T-cell (primary cell): ENCODE measurements at regions not wholly inside any gene's neighbourhood (a gene's known extent, or its start where the extent isn't known, plus 50 kb on each side); places are given as distances from the start of the nearest gene placed in this dataset.

ENCODE experiments used
- ATAC-seq, 4 experiments: fragments of 200-7000 bp in 3 of 4; fragments of 150-1000 bp in 1 of 4; cut with Tn5 transposase; replicated peaks in 1 of 4; 1 replicate in 3 of 4; 2 replicates in 1 of 4; pipeline ENCODE4 v1.10.0; 2021; ENCODE audit warnings: moderate library complexity in 3 of 4, mild to moderate bottlenecking in 2 of 4, moderate number of reproducible peaks in 1 of 4
- CTCF ChIA-PET, 2 donors: fragments of 300-600 bp; sonication (Branson Sonifier 250); formaldehyde crosslinking; loops; one replicate each; lab custom pipeline; 2022; ENCODE audit warnings: antibody characterized with exemption in 2 of 2; lab: Charles Lee
- POLR2A ChIA-PET, 2 donors: fragments of 300-600 bp; sonication (Branson Sonifier 250); formaldehyde crosslinking; loops; one replicate each; lab custom pipeline; 2022; ENCODE audit warnings: antibody characterized with exemption in 2 of 2; lab: Charles Lee
- DNase-seq, 35 experiments: peaks; one replicate each; pipeline versions ENCODE4 v3.0.0 to v3.0.0-alpha.2; 2013 to 2023
- H3K27ac ChIP-seq: one replicate; pipeline ENCODE4 v1.5.1; 2013; ENCODE audit warnings: low read length
- H3K27me3 ChIP-seq, 2 experiments: replicated peaks in 1 of 2; 1 replicate in 1 of 2; 2 replicates in 1 of 2; pipeline versions ENCODE4 v1.6.1 to v1.7.0; 2013; ENCODE audit warnings: low read length in 1 of 2, mixed read lengths in 1 of 2; ENCODE audit not compliant: control insufficient read depth in 2 of 2, insufficient read depth in 2 of 2; ENCODE audit errors: extremely low read depth in 1 of 2
- H3K36me3 ChIP-seq, 2 donors: 1 replicate in 1 of 2; 2 replicates in 1 of 2; pipeline versions ENCODE4 v1.6.1 to v1.7.0; 2013; ENCODE audit warnings: low read length in 1 of 2; ENCODE audit not compliant: control insufficient read depth in 2 of 2, insufficient read depth in 1 of 2; ENCODE audit errors: extremely low read depth in 1 of 2
- H3K4me1 ChIP-seq, 2 experiments: 1 replicate in 1 of 2; 2 replicates in 1 of 2; pipeline versions ENCODE4 v1.6.1 to v1.7.0; 2013; ENCODE audit warnings: low read length in 2 of 2, mixed read lengths in 1 of 2; ENCODE audit not compliant: insufficient read depth in 2 of 2, control insufficient read depth in 1 of 2; ENCODE audit errors: extremely low read depth in 1 of 2
- H3K4me3 ChIP-seq, 2 donors: 1 replicate in 1 of 2; 2 replicates in 1 of 2; pipeline versions ENCODE4 v1.5.1 to v1.7.0; 2013; ENCODE audit warnings: mild to moderate bottlenecking in 2 of 2, low read length in 1 of 2, moderate library complexity in 1 of 2; ENCODE audit not compliant: control insufficient read depth in 1 of 2; ENCODE audit errors: extremely low read depth in 1 of 2
- H3K9me3 ChIP-seq: 2 replicates; pipeline ENCODE4 v1.7.0; 2013
- H3K27ac Mint-ChIP-seq, 2 donors: one replicate each; pipeline ENCODE4 v1.8.0; 2020 to 2021; ENCODE audit warnings: mild to moderate bottlenecking in 2 of 2, mixed read lengths in 2 of 2
- H3K27me3 Mint-ChIP-seq, 2 donors: one replicate each; pipeline ENCODE4 v1.8.0; 2021 to 2022; ENCODE audit warnings: mixed read lengths in 2 of 2
- H3K36me3 Mint-ChIP-seq: one replicate; pipeline ENCODE4 v1.8.0; 2021; ENCODE audit warnings: mixed read lengths
- H3K4me1 Mint-ChIP-seq, 3 donors: one replicate each; pipeline ENCODE4 v1.8.0; 2020 to 2022; ENCODE audit warnings: mixed read lengths in 3 of 3, mild to moderate bottlenecking in 1 of 3
- H3K4me3 Mint-ChIP-seq, 3 donors: one replicate each; pipeline ENCODE4 v1.8.0; 2020 to 2022; ENCODE audit warnings: mild to moderate bottlenecking in 3 of 3, mixed read lengths in 3 of 3, moderate library complexity in 3 of 3
- H3K9me3 Mint-ChIP-seq, 3 donors: one replicate each; pipeline ENCODE4 v1.8.0; 2020 to 2022; ENCODE audit warnings: mixed read lengths in 3 of 3
- WGBS: methylation state at CpG from one replicate; pipeline ENCODE4 v1.1.5; 2013; ENCODE audit warnings: missing lambda C conversion rate; ENCODE audit not compliant: insufficient coverage; 5-methylcytosine and 5-hydroxymethylcytosine counted together

GRCh38 chr3:171954690-171955383, 84.5 kb upstream of the FNDC3B start:
- Histone ChIP-seq H3K4me1 (no peaks in the 10 kb centered on the region), H3K27ac (no peak overlapping the region), H3K9me3 (no peaks in the 10 kb centered on the region), H3K27me3 (peaks cover 0 to 10% of the 10 kb centered on the region in 2 experiments), H3K36me3 (no peaks in the 10 kb centered on the region), H3K4me3 (no peak overlapping the region)
- no CpG with 5 or more reads among the region's 6 CpGs for WGBS
- no peak overlapping the region for H3K4me3 Mint-ChIP-seq
- ATAC-seq (no peak), DNase-seq (no peak)
- H3K36me3 Mint-ChIP-seq = no peaks in the 10 kb centered on the region
- no peaks in the 10 kb centered on the region for H3K9me3 Mint-ChIP-seq
- peaks cover 8 to 10% of the 10 kb centered on the region in 2 donors for H3K27me3 Mint-ChIP-seq
- no peak overlapping the region for H3K27ac Mint-ChIP-seq
- CTCF ChIA-PET = no interaction called here
- H3K4me1 Mint-ChIP-seq = no peaks in the 10 kb centered on the region
- POLR2A ChIA-PET = interaction anchor here in 1 of 2 donors (0.6 kb wide), 1 partner anchor 212 kb away, joined by 5 read pairs; no protein-coding TSS in a partner anchor

GRCh38 chr3:171955598-171955997, 83.8 kb upstream of the FNDC3B start:
- Mint-ChIP-seq H3K4me1 (no peaks in the 10 kb centered on the region), H3K9me3 (no peaks in the 10 kb centered on the region), H3K27ac (no peak overlapping the region), H3K27me3 (peaks cover 7 to 13% of the 10 kb centered on the region in 2 donors), H3K36me3 (no peaks in the 10 kb centered on the region), H3K4me3 (no peak overlapping the region)
- ChIA-PET CTCF (no interaction called here), POLR2A (no interaction called here)
- DNase-seq (no peak), ATAC-seq (no peak)
- peaks cover 0 to 10% of the 10 kb centered on the region in 2 experiments for H3K27me3 ChIP-seq
- WGBS = 100% methylated on average over 1 of the region's 3 CpGs
- no peaks in the 10 kb centered on the region for H3K4me1 ChIP-seq
- no peaks in the 10 kb centered on the region for H3K36me3 ChIP-seq
- no peak overlapping the region for H3K27ac ChIP-seq
- no peak overlapping the region for H3K4me3 ChIP-seq
- H3K9me3 ChIP-seq = no peaks in the 10 kb centered on the region

- H3K9me3 Mint-ChIP-seq = no peaks in the 10 kb centered on the region
- no peaks in the 10 kb centered on the region for H3K9me3 ChIP-seq
- no peaks in the 10 kb centered on the region for H3K4me1 ChIP-seq
- ChIA-PET POLR2A (interaction anchor here in 1 of 2 donors (0.6 kb wide), 1 partner anchor 47 kb away, joined by 4 read pairs; no protein-coding TSS in a partner anchor), CTCF (no interaction called here)
- H3K4me3 ChIP-seq = no peak overlapping the region
- H3K4me3 Mint-ChIP-seq = no peak overlapping the region
- DNase-seq = no peak
- H3K27ac ChIP-seq = no peak overlapping the region
- peaks cover 0 to 10% of the 10 kb centered on the region in 2 experiments for H3K27me3 ChIP-seq
- no peaks in the 10 kb centered on the region for H3K36me3 Mint-ChIP-seq
- H3K27ac Mint-ChIP-seq = no peak overlapping the region
- no peaks in the 10 kb centered on the region for H3K36me3 ChIP-seq
- H3K27me3 Mint-ChIP-seq = peaks cover 6 to 13% of the 10 kb centered on the region in 2 donors
- no peaks in the 10 kb centered on the region for H3K4me1 Mint-ChIP-seq
- WGBS = 100% methylated on average over 3 of the region's 13 CpGs
- no peak for ATAC-seq
These were observed 83.1 kb upstream of the FNDC3B start for GRCh38 chr3:171956181-171956683.

GRCh38 chr3:171956705-171957104, 82.7 kb upstream of the FNDC3B start:
- Histone ChIP-seq H3K36me3 (no peaks in the 10 kb centered on the region), H3K9me3 (no peaks in the 10 kb centered on the region), H3K27ac (no peak overlapping the region), H3K4me1 (no peaks in the 10 kb centered on the region), H3K4me3 (no peak overlapping the region), H3K27me3 (peaks cover 0 to 10% of the 10 kb centered on the region in 2 experiments)
- H3K36me3 Mint-ChIP-seq = no peaks in the 10 kb centered on the region
- WGBS = 80% methylated on average over 1 of the region's 2 CpGs
- ChIA-PET CTCF (no interaction called here), POLR2A (interaction anchor here in 1 of 2 donors (0.6 kb wide), 1 partner anchor 47 kb away, joined by 4 read pairs; no protein-coding TSS in a partner anchor)
- H3K27ac Mint-ChIP-seq = no peak overlapping the region
- no peak for DNase-seq
- H3K27me3 Mint-ChIP-seq = peaks cover 6 to 11% of the 10 kb centered on the region in 2 donors
- no peaks in the 10 kb centered on the region for H3K4me1 Mint-ChIP-seq
- no peak for ATAC-seq
- H3K9me3 Mint-ChIP-seq = no peaks in the 10 kb centered on the region
- H3K4me3 Mint-ChIP-seq = no peak overlapping the region

GRCh38 chr3:171959532-171960089, 79.8 kb upstream of the FNDC3B start:
- no peak overlapping the region for H3K27ac ChIP-seq
- H3K36me3 ChIP-seq = no peaks in the 10 kb centered on the region
- ATAC-seq (no peak), DNase-seq (no peak)
- ChIA-PET POLR2A (no interaction called here), CTCF (no interaction called here)
- WGBS = 76% methylated on average over 3 of the region's 10 CpGs
- H3K27me3 Mint-ChIP-seq = peaks cover 4 to 12% of the 10 kb centered on the region in 2 donors
- no peaks in the 10 kb centered on the region for H3K9me3 ChIP-seq
- H3K27ac Mint-ChIP-seq = no peak overlapping the region
- no peaks in the 10 kb centered on the region for H3K36me3 Mint-ChIP-seq
- H3K4me1 ChIP-seq = no peaks in the 10 kb centered on the region
- peaks cover 0 to 10% of the 10 kb centered on the region in 2 experiments for H3K27me3 ChIP-seq
- no peaks in the 10 kb centered on the region for H3K4me1 Mint-ChIP-seq
- H3K4me3 ChIP-seq = no peak overlapping the region
- no peak overlapping the region for H3K4me3 Mint-ChIP-seq
- no peaks in the 10 kb centered on the region for H3K9me3 Mint-ChIP-seq

- Histone ChIP-seq H3K4me3 (no peak overlapping the region), H3K4me1 (no peaks in the 10 kb centered on the region), H3K36me3 (no peaks in the 10 kb centered on the region), H3K27me3 (peaks cover 0 to 10% of the 10 kb centered on the region in 2 experiments), H3K9me3 (no peaks in the 10 kb centered on the region), H3K27ac (no peak overlapping the region)
- DNase-seq (no peak), ATAC-seq (no peak)
- WGBS = 83% methylated on average over 1 of the region's 4 CpGs
- Mint-ChIP-seq H3K27me3 (peaks cover 4 to 12% of the 10 kb centered on the region in 2 donors), H3K4me3 (no peak overlapping the region), H3K36me3 (no peaks in the 10 kb centered on the region), H3K9me3 (no peaks in the 10 kb centered on the region), H3K4me1 (no peaks in the 10 kb centered on the region), H3K27ac (no peak overlapping the region)
- ChIA-PET POLR2A (no interaction called here), CTCF (no interaction called here)
These were observed 79.2 kb upstream of the FNDC3B start for GRCh38 chr3:171960159-171960558.
